ENCODE measurements at regions not wholly inside any gene's neighbourhood (a gene's known extent, or its start where the extent isn't known, plus 50 kb on each side); places are given as distances from the start of the nearest gene placed in this dataset.

GRCh38 chr7:156178214-156178613 is 366.0 kb upstream of the SHH start:
- peak; percentile 38 for DNase-seq (ENCODE audit: low spot score)

GRCh38 chr7:156177422-156178055 is 365.3 kb upstream of the SHH start:
- no peak for DNase-seq (ENCODE audit: low spot score)

GRCh38 chr7:156176039-156176438 is 363.8 kb upstream of the SHH start:
- no peak for DNase-seq (ENCODE audit: low spot score)

GRCh38 chr7:156175003-156175402 is 362.7 kb upstream of the SHH start:
- no peak for DNase-seq (ENCODE audit: low spot score)

- DNase-seq (ENCODE audit: low spot score): no peak
These were observed 362.2 kb upstream of the SHH start for GRCh38 chr7:156174428-156174827.

- no peak for DNase-seq (ENCODE audit: low spot score)
These were observed 361.6 kb upstream of the SHH start for GRCh38 chr7:156173748-156174353.

GRCh38 chr7:156173346-156173745 is 361.1 kb upstream of the SHH start:
- no peak for DNase-seq (ENCODE audit: low spot score)

GRCh38 chr7:156172638-156173037 is 360.4 kb upstream of the SHH start:
- DNase-seq (ENCODE audit: low spot score): no peak

GRCh38 chr7:156169474-156170370 is 357.5 kb upstream of the SHH start:
- no peak for DNase-seq (ENCODE audit: low spot score)

- DNase-seq (ENCODE audit: low spot score): no peak
These were observed 356.2 kb upstream of the SHH start for GRCh38 chr7:156168434-156168833.

- no peak for DNase-seq (ENCODE audit: low spot score)
These were observed 355.7 kb upstream of the SHH start for GRCh38 chr7:156167987-156168386.

- DNase-seq (ENCODE audit: low spot score): no peak
These were observed 355.1 kb upstream of the SHH start for GRCh38 chr7:156167417-156167807.

- DNase-seq (ENCODE audit: low spot score): no peak
These were observed 354.6 kb upstream of the SHH start for GRCh38 chr7:156166692-156167416.

- no peak for DNase-seq (ENCODE audit: low spot score)
These were observed 351.5 kb upstream of the SHH start for GRCh38 chr7:156163747-156164146.

- no peak for DNase-seq (ENCODE audit: low spot score)
These were observed 350.2 kb upstream of the SHH start for GRCh38 chr7:156162451-156162850.

GRCh38 chr7:156160811-156161210 is 348.5 kb upstream of the SHH start:
- DNase-seq (ENCODE audit: low spot score): no peak

- no peak for DNase-seq (ENCODE audit: low spot score)
These were observed 346.4 kb upstream of the SHH start for GRCh38 chr7:156158693-156159092.

- DNase-seq (ENCODE audit: low spot score): no peak
These were observed 345.9 kb upstream of the SHH start for GRCh38 chr7:156158213-156158612.

GRCh38 chr7:156157409-156158012 is 345.2 kb upstream of the SHH start:
- no peak for DNase-seq (ENCODE audit: low spot score)

GRCh38 chr7:156156734-156157408 is 344.6 kb upstream of the SHH start:
- peak; percentile 19 for DNase-seq (ENCODE audit: low spot score)

- DNase-seq (ENCODE audit: low spot score): no peak
These were observed 343.9 kb upstream of the SHH start for GRCh38 chr7:156155988-156156733.

Measured in pons (tissue), 1 donor.